Mesendoderm (in vitro differentiated cells): ENCODE measurements at regions not wholly inside any gene's neighbourhood (a gene's known extent, or its start where the extent isn't known, plus 50 kb on each side); places are given as distances from the start of the nearest gene placed in this dataset.

ENCODE experiments used
- DNase-seq: peaks from one replicate; pipeline ENCODE4 v3.0.0; 2013
- H2AK5ac ChIP-seq: 2 replicates; pipeline ENCODE4 v1.6.1; 2013; ENCODE audit warnings: low read length, inconsistent platforms
- H2BK120ac ChIP-seq: 2 replicates; pipeline ENCODE4 v1.6.1; 2013; ENCODE audit warnings: low read depth, mild to moderate bottlenecking, low read length, moderate library complexity, mixed read lengths
- H2BK15ac ChIP-seq: replicated peaks from 2 replicates; pipeline ENCODE4 v1.6.1; 2013; ENCODE audit warnings: low read depth, mild to moderate bottlenecking, moderate library complexity
- H2BK5ac ChIP-seq: 2 replicates; pipeline ENCODE4 v1.6.1; 2013; ENCODE audit warnings: low read length, inconsistent platforms
- H3K18ac ChIP-seq: 2 replicates; pipeline ENCODE4 v1.6.1; 2013; ENCODE audit warnings: mild to moderate bottlenecking, low read length, mixed read lengths
- H3K23ac ChIP-seq: one replicate; pipeline ENCODE4 v1.6.1; 2013; ENCODE audit warnings: low read length
- H3K27ac ChIP-seq: 2 replicates; pipeline ENCODE4 v1.5.1; 2013; ENCODE audit warnings: low read depth, mild to moderate bottlenecking, inconsistent platforms, low read length, moderate library complexity
- H3K27me3 ChIP-seq: 2 replicates; pipeline ENCODE4 v1.6.1; 2013; ENCODE audit warnings: low read length, control low read depth, mild to moderate bottlenecking, inconsistent platforms; ENCODE audit not compliant: insufficient read depth, poor library complexity
- H3K36me3 ChIP-seq: 2 replicates; pipeline ENCODE4 v1.6.1; 2013; ENCODE audit warnings: low read length, inconsistent platforms; ENCODE audit not compliant: control insufficient read depth, insufficient read depth
- H3K4ac ChIP-seq: one replicate; pipeline ENCODE4 v1.6.1; 2013; ENCODE audit warnings: low read depth, mild to moderate bottlenecking, low read length, moderate library complexity
- H3K4me1 ChIP-seq: 2 replicates; pipeline ENCODE4 v1.6.1; 2013; ENCODE audit warnings: low read depth, low read length, inconsistent platforms; ENCODE audit not compliant: control insufficient read depth
- H3K4me2 ChIP-seq: 2 replicates; pipeline ENCODE4 v1.6.1; 2013; ENCODE audit warnings: low read length
- H3K4me3 ChIP-seq: 2 replicates; pipeline ENCODE4 v1.5.1; 2013; ENCODE audit warnings: mild to moderate bottlenecking, low read length
- H3K56ac ChIP-seq: one replicate; pipeline ENCODE4 v1.6.1; 2013; ENCODE audit warnings: low read length
- H3K79me1 ChIP-seq: 2 replicates; pipeline ENCODE4 v1.6.1; 2013; ENCODE audit warnings: low read length, inconsistent platforms
- H3K79me2 ChIP-seq: 2 replicates; pipeline ENCODE4 v1.6.1; 2013; ENCODE audit warnings: mild to moderate bottlenecking, low read length; ENCODE audit not compliant: control insufficient read depth, insufficient read depth
- H3K9ac ChIP-seq: 2 replicates; pipeline ENCODE4 v1.6.1; 2013; ENCODE audit warnings: low read length, inconsistent platforms
- H4K5ac ChIP-seq: one replicate; pipeline ENCODE4 v1.6.1; 2013; ENCODE audit warnings: low read length
- H4K8ac ChIP-seq: one replicate; pipeline ENCODE4 v1.6.1; 2013; ENCODE audit warnings: low read depth, mild to moderate bottlenecking, control low read depth, low read length, moderate library complexity
- WGBS: extraction: QIAGEN DNeasy Blood & Tissue Kit; methylation state at CpG from one replicate; pipeline ENCODE4 v1.1.7; 2013; ENCODE audit warnings: low lambda C conversion rate, missing lambda C conversion rate; ENCODE audit not compliant: insufficient coverage; ENCODE audit errors: extremely low coverage; 5-methylcytosine and 5-hydroxymethylcytosine counted together

- Histone ChIP-seq H3K36me3 (no peaks in the 10 kb centered on the region), H3K4me3 (no peak overlapping the region), H3K56ac (no peak overlapping the region), H3K4me2 (no peak overlapping the region), H3K4ac (no peak overlapping the region), H2BK5ac (no peak overlapping the region), H3K9ac (no peak overlapping the region), H4K8ac (no peak overlapping the region), H3K4me1 (no peaks in the 10 kb centered on the region), H3K27ac (no peak overlapping the region), H2BK15ac (no peak overlapping the region), H4K5ac (no peak overlapping the region), H3K18ac (no peak overlapping the region), H3K79me1 (no peaks in the 10 kb centered on the region), H2BK120ac (no peak overlapping the region), H3K23ac (no peak overlapping the region), H3K27me3 (no peaks in the 10 kb centered on the region), H2AK5ac (no peak overlapping the region), H3K79me2 (no peaks in the 10 kb centered on the region)
- peak; percentile 96 for DNase-seq
- no CpG with 5 or more reads among the region's 9 CpGs for WGBS
Measured at GRCh38 chr10:4663162-4663992, 162.6 kb upstream of the AKR1E2 start.

- DNase-seq, result peak; percentile 11
- no peaks in the 10 kb centered on the region for H3K4me1 ChIP-seq
- H3K4ac ChIP-seq, result no peak overlapping the region
- H2BK120ac ChIP-seq, result no peak overlapping the region
- no peak overlapping the region for H2BK15ac ChIP-seq
- H2BK5ac ChIP-seq, result no peak overlapping the region
- H3K18ac ChIP-seq, result no peak overlapping the region
- no peak overlapping the region for H3K27ac ChIP-seq
- H2AK5ac ChIP-seq, result no peak overlapping the region
- no peak overlapping the region for H3K4me2 ChIP-seq
- no peak overlapping the region for H4K8ac ChIP-seq
- H3K56ac ChIP-seq, result no peak overlapping the region
- WGBS, result no CpG with 5 or more reads among the region's 9 CpGs
- no peaks in the 10 kb centered on the region for H3K27me3 ChIP-seq
- H3K4me3 ChIP-seq, result no peak overlapping the region
- H3K23ac ChIP-seq, result no peak overlapping the region
- H3K36me3 ChIP-seq, result no peaks in the 10 kb centered on the region
- no peaks in the 10 kb centered on the region for H3K79me1 ChIP-seq
- no peaks in the 10 kb centered on the region for H3K79me2 ChIP-seq
- H3K9ac ChIP-seq, result no peak overlapping the region
- H4K5ac ChIP-seq, result no peak overlapping the region
Measured at GRCh38 chr10:4662576-4663161, 163.3 kb upstream of the AKR1E2 start.

GRCh38 chr10:4661511-4662255 lies 164.3 kb upstream of the AKR1E2 start:
- H3K27me3 ChIP-seq, result no peaks in the 10 kb centered on the region
- H3K56ac ChIP-seq, result peak overlapping the region; percentile 32
- H3K4me1 ChIP-seq, result no peaks in the 10 kb centered on the region
- H3K4me3 ChIP-seq, result no peak overlapping the region
- no peaks in the 10 kb centered on the region for H3K79me1 ChIP-seq
- no peak overlapping the region for H3K23ac ChIP-seq
- no peaks in the 10 kb centered on the region for H3K36me3 ChIP-seq
- no peak overlapping the region for H2AK5ac ChIP-seq
- no peak overlapping the region for H3K4ac ChIP-seq
- no peak overlapping the region for H3K27ac ChIP-seq
- no peak overlapping the region for H2BK15ac ChIP-seq
- H4K5ac ChIP-seq, result no peak overlapping the region
- no peak overlapping the region for H2BK5ac ChIP-seq
- no peak overlapping the region for H4K8ac ChIP-seq
- no peak overlapping the region for H2BK120ac ChIP-seq
- no peaks in the 10 kb centered on the region for H3K79me2 ChIP-seq
- H3K18ac ChIP-seq, result no peak overlapping the region
- no peak overlapping the region for H3K9ac ChIP-seq
- DNase-seq, result no peak
- no peak overlapping the region for H3K4me2 ChIP-seq
- WGBS, result no CpG with 5 or more reads among the region's 16 CpGs

- Histone ChIP-seq H4K5ac (no peak overlapping the region), H3K27me3 (no peaks in the 10 kb centered on the region), H3K56ac (no peak overlapping the region), H2BK15ac (peak overlapping the region; percentile 64), H3K18ac (no peak overlapping the region), H2AK5ac (no peak overlapping the region), H3K4me3 (no peak overlapping the region), H3K4ac (no peak overlapping the region), H3K27ac (no peak overlapping the region), H2BK5ac (no peak overlapping the region), H3K79me2 (no peaks in the 10 kb centered on the region), H3K4me1 (no peaks in the 10 kb centered on the region), H3K4me2 (no peak overlapping the region), H3K23ac (no peak overlapping the region), H2BK120ac (no peak overlapping the region), H3K36me3 (no peaks in the 10 kb centered on the region), H3K9ac (no peak overlapping the region), H3K79me1 (no peaks in the 10 kb centered on the region), H4K8ac (no peak overlapping the region)
- whole genome bisulfite sequencing, result no CpG with 5 or more reads among the region's 8 CpGs
- no peak for DNase-seq
Measured at GRCh38 chr10:4658777-4659176, 167.2 kb upstream of the AKR1E2 start.

GRCh38 chr10:4656576-4657194 lies 169.3 kb upstream of the AKR1E2 start:
- Histone ChIP-seq H3K4me2 (no peak overlapping the region), H3K9ac (no peak overlapping the region), H3K4me3 (no peak overlapping the region), H3K27me3 (no peaks in the 10 kb centered on the region), H3K27ac (no peak overlapping the region), H3K4ac (no peak overlapping the region), H2BK15ac (no peak overlapping the region), H3K18ac (no peak overlapping the region), H3K36me3 (no peaks in the 10 kb centered on the region), H3K79me2 (no peaks in the 10 kb centered on the region), H4K8ac (no peak overlapping the region), H3K56ac (no peak overlapping the region), H2BK5ac (no peak overlapping the region), H2AK5ac (no peak overlapping the region), H3K4me1 (no peaks in the 10 kb centered on the region), H3K23ac (no peak overlapping the region), H3K79me1 (no peaks in the 10 kb centered on the region), H2BK120ac (no peak overlapping the region), H4K5ac (no peak overlapping the region)
- peak; percentile 76 for DNase-seq
- WGBS, result no CpG with 5 or more reads among the region's 7 CpGs
